Fibroblast of lung (primary cell): ENCODE measurements at regions not wholly inside any gene's neighbourhood (a gene's known extent, or its start where the extent isn't known, plus 50 kb on each side); places are given as distances from the start of the nearest gene placed in this dataset.

Experiments
- DNase-seq, 2 donors: peaks; one replicate each; pipeline versions ENCODE4 v3.0.0 to v3.0.0-alpha.2; 2010; ENCODE audit warnings: low read depth in 2 of 2
- H2AFZ ChIP-seq: 2 replicates; pipeline ENCODE4 v1.5.1; 2012; ENCODE audit warnings: low read length, control low read depth, inconsistent platforms
- H3K27ac ChIP-seq: 2 replicates; pipeline ENCODE4 v1.5.1; 2011; ENCODE audit warnings: low read length, control low read depth; ENCODE audit not compliant: insufficient read depth
- H3K27me3 ChIP-seq: 2 replicates; pipeline ENCODE4 v1.5.1; 2011; ENCODE audit warnings: mild to moderate bottlenecking, low read length; ENCODE audit not compliant: control insufficient read depth, insufficient read depth
- H3K36me3 ChIP-seq: 2 replicates; pipeline ENCODE4 v1.5.1; 2011; ENCODE audit warnings: low read length; ENCODE audit not compliant: control insufficient read depth, insufficient read depth
- H3K4me1 ChIP-seq: 2 replicates; pipeline ENCODE4 v1.5.1; 2011; ENCODE audit warnings: low read length; ENCODE audit not compliant: control insufficient read depth, insufficient read depth; ENCODE audit errors: extremely low read depth
- H3K4me2 ChIP-seq: 2 replicates; pipeline ENCODE4 v1.5.1; 2011; ENCODE audit warnings: low read length, control low read depth; ENCODE audit not compliant: insufficient read depth; ENCODE audit errors: extremely low read depth
- H3K4me3 ChIP-seq, 4 experiments: fragments of 200-600 bp in 1 of 4; sonication (generic) in 1 of 4; replicated peaks in 1 of 4; 2 replicates each; pipeline ENCODE4 v1.5.1; 2011 to 2016; ENCODE audit warnings: low read length in 4 of 4, low read depth in 3 of 4, mild to moderate bottlenecking in 3 of 4, control low read depth in 2 of 4, inconsistent platforms in 1 of 4, mixed read lengths in 1 of 4; ENCODE audit not compliant: insufficient read depth in 1 of 4; ENCODE audit errors: control extremely low read depth in 1 of 4
- H3K79me2 ChIP-seq: 2 replicates; pipeline ENCODE4 v1.5.1; 2012; ENCODE audit warnings: mild to moderate bottlenecking, low read length, inconsistent platforms; ENCODE audit not compliant: control insufficient read depth, insufficient read depth
- H3K9ac ChIP-seq: 2 replicates; pipeline ENCODE4 v1.5.1; 2011; ENCODE audit warnings: mild to moderate bottlenecking, low read length, control low read depth; ENCODE audit not compliant: insufficient read depth
- H3K9me3 ChIP-seq: 2 replicates; pipeline ENCODE4 v1.5.1; 2012; ENCODE audit warnings: low read depth, low read length; ENCODE audit not compliant: control insufficient read depth, insufficient read depth
- H4K20me1 ChIP-seq: 2 replicates; pipeline ENCODE4 v1.5.1; 2011; ENCODE audit warnings: low read length; ENCODE audit not compliant: control insufficient read depth, insufficient read depth; ENCODE audit errors: extremely low read depth
- CTCF ChIP-seq, 2 donors: IDR thresholded peaks in 1 of 2; conservative IDR thresholded peaks in 1 of 2; 1 replicate in 1 of 2; 2 replicates in 1 of 2; pipeline ENCODE4 v1.5.1; 2011 to 2012; ENCODE audit warnings: low read length in 2 of 2, control low read depth in 1 of 2, inconsistent platforms in 1 of 2, low read depth in 1 of 2, mild to moderate bottlenecking in 1 of 2
- EZH2 ChIP-seq: IDR thresholded peaks from 2 replicates; pipeline ENCODE4 v1.5.1; 2012; ENCODE audit warnings: low read length, control low read depth, mild to moderate bottlenecking; ENCODE audit errors: missing control alignments

GRCh38 chr3:72181251-72181650 lies 396.3 kb upstream of the PROK2 start:
- Histone ChIP-seq H3K79me2 (no peaks in the 10 kb centered on the region), H4K20me1 (no peaks in the 10 kb centered on the region), H3K4me2 (no peak overlapping the region), H3K36me3 (no peaks in the 10 kb centered on the region), H3K27ac (no peak overlapping the region), H3K9ac (no peak overlapping the region), H3K4me3 (no peak overlapping the region), H3K27me3 (peaks cover 2% of the 10 kb centered on the region), H2AFZ (no peak overlapping the region), H3K4me1 (peaks cover 7% of the 10 kb centered on the region), H3K9me3 (no peaks in the 10 kb centered on the region)
- no peak for TF ChIP-seq EZH2
- DNase-seq = no peak

GRCh38 chr3:72180405-72180804 lies 395.5 kb upstream of the PROK2 start:
- H3K79me2 ChIP-seq = no peaks in the 10 kb centered on the region

GRCh38 chr3:72179107-72179464 lies 394.1 kb upstream of the PROK2 start:
- Histone ChIP-seq H3K4me3 (no peak overlapping the region), H3K9me3 (no peaks in the 10 kb centered on the region)

More at GRCh38 chr3:72180405-72180804, 395.5 kb upstream of the PROK2 start:
- Histone ChIP-seq H3K27ac (no peak overlapping the region), H3K4me1 (peaks cover 6% of the 10 kb centered on the region), H3K27me3 (peaks cover 2% of the 10 kb centered on the region), H3K36me3 (no peaks in the 10 kb centered on the region), H3K4me3 (no peak overlapping the region), H3K9ac (no peak overlapping the region), H3K9me3 (no peaks in the 10 kb centered on the region), H2AFZ (no peak overlapping the region), H3K4me2 (no peak overlapping the region), H4K20me1 (no peaks in the 10 kb centered on the region)
- TF ChIP-seq EZH2 (no peak), CTCF (conservative IDR thresholded peaks at IDR 0.05 in 1 of 2, IDR thresholded peaks at IDR 0.05 in 1 of 2; ENCODE audit: low read depth in 1 of 2, low read length in 2 of 2) (no peak)
- no peak for DNase-seq

More at GRCh38 chr3:72179107-72179464, 394.1 kb upstream of the PROK2 start:
- H2AFZ ChIP-seq = no peak overlapping the region
- no peak overlapping the region for H3K4me2 ChIP-seq
- DNase-seq = no peak
- TF ChIP-seq CTCF (conservative IDR thresholded peaks at IDR 0.05 in 1 of 2, IDR thresholded peaks at IDR 0.05 in 1 of 2; ENCODE audit: low read depth in 1 of 2, low read length in 2 of 2) = no peak
- H4K20me1 ChIP-seq = no peaks in the 10 kb centered on the region
- no peak overlapping the region for H3K9ac ChIP-seq
- H3K4me1 ChIP-seq = peaks cover 6% of the 10 kb centered on the region
- H3K79me2 ChIP-seq = no peaks in the 10 kb centered on the region
- no peaks in the 10 kb centered on the region for H3K36me3 ChIP-seq
- H3K27me3 ChIP-seq = peaks cover 2% of the 10 kb centered on the region
- no peak overlapping the region for H3K27ac ChIP-seq
